SU-DHL-6 (cell line): ENCODE measurements at regions not wholly inside any gene's neighbourhood (a gene's known extent, or its start where the extent isn't known, plus 50 kb on each side); places are given as distances from the start of the nearest gene placed in this dataset.

Experiments
- EZH2phosphoT487 ChIP-seq: fragments of 200-600 bp; sonication (generic), shearing (Covaris generic); conservative IDR thresholded peaks from 2 replicates; pipeline ENCODE4 v1.6.1; 2018; ENCODE audit warnings: mild to moderate bottlenecking, antibody characterized with exemption, low read length, moderate library complexity, mixed read lengths
- TF ChIP-seq, protein P1 (sequence below): fragments of 200-600 bp; sonication (generic); IDR thresholded peaks from one replicate; pipeline ENCODE4 v1.5.1; 2017; ENCODE audit warnings: antibody characterized with exemption, mild to moderate bottlenecking, low read length, moderate library complexity; ENCODE audit not compliant: insufficient read depth, poor library complexity, severe bottlenecking

DNA sequence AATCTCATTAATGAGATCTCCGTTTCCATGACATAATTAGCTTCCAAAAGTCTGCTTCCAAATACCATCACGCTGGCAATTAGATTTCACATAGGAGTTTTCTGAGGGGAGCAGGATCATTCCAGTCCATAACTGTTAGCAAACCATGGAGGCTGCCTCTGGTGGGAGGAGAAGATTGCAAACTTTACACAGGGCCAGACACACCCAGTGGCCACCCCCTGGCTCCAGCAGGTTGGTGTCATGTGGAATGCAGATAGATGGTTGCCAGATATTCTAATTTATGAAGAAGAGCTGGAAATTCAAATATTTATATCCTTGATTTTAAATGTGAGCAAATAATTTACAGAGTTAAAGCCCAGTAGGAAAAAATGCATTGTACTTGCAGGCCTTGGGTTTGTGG is 164.2 kb downstream of the ICE1 start:
- TF ChIP-seq, protein P1, sequence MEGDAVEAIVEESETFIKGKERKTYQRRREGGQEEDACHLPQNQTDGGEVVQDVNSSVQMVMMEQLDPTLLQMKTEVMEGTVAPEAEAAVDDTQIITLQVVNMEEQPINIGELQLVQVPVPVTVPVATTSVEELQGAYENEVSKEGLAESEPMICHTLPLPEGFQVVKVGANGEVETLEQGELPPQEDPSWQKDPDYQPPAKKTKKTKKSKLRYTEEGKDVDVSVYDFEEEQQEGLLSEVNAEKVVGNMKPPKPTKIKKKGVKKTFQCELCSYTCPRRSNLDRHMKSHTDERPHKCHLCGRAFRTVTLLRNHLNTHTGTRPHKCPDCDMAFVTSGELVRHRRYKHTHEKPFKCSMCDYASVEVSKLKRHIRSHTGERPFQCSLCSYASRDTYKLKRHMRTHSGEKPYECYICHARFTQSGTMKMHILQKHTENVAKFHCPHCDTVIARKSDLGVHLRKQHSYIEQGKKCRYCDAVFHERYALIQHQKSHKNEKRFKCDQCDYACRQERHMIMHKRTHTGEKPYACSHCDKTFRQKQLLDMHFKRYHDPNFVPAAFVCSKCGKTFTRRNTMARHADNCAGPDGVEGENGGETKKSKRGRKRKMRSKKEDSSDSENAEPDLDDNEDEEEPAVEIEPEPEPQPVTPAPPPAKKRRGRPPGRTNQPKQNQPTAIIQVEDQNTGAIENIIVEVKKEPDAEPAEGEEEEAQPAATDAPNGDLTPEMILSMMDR = no peak
- no peak for TF ChIP-seq EZH2phosphoT487
